NT2/D1 (cell line): ENCODE measurements at regions not wholly inside any gene's neighbourhood (a gene's known extent, or its start where the extent isn't known, plus 50 kb on each side); places are given as distances from the start of the nearest gene placed in this dataset.

Experiments used
- SUZ12 ChIP-seq: IDR thresholded peaks from 2 replicates; pipeline ENCODE4 v1.6.1; 2011; ENCODE audit not compliant: insufficient read length, insufficient read depth; ENCODE audit errors: extremely low read depth
- YY1 ChIP-seq: IDR thresholded peaks from 2 replicates; pipeline ENCODE4 v1.6.1; 2011; ENCODE audit not compliant: insufficient read length, insufficient read depth

- no peak for TF ChIP-seq YY1
- TF ChIP-seq SUZ12, result no peak
These were observed 123.5 kb upstream of the HS6ST1 start for GRCh38 chr2:128442053-128442751.
